ENCODE measurements at regions not wholly inside any gene's neighbourhood (a gene's known extent, or its start where the extent isn't known, plus 50 kb on each side); places are given as distances from the start of the nearest gene placed in this dataset.

- no peak for DNase-seq
These were observed 184.9 kb downstream of the GLI2 start for GRCh38 chr2:120920454-120921148.

GRCh38 chr2:120921457-120921856, 185.8 kb downstream of the GLI2 start:
- no peak for DNase-seq

- DNase-seq = no peak
These were observed 187.1 kb downstream of the GLI2 start for GRCh38 chr2:120922571-120923332.

- no peak for DNase-seq
These were observed 187.8 kb downstream of the GLI2 start for GRCh38 chr2:120923426-120923825.

GRCh38 chr2:120924924-120925323, 189.3 kb downstream of the GLI2 start:
- no peak for DNase-seq

- DNase-seq = no peak
These were observed 191.0 kb downstream of the GLI2 start for GRCh38 chr2:120926463-120927264.

- no peak for DNase-seq
These were observed 191.6 kb downstream of the GLI2 start for GRCh38 chr2:120927265-120927628.

- no peak for DNase-seq
These were observed 194.2 kb downstream of the GLI2 start for GRCh38 chr2:120929829-120930228.

GRCh38 chr2:120930236-120930635, 194.6 kb downstream of the GLI2 start:
- DNase-seq = no peak

- no peak for DNase-seq
These were observed 195.2 kb downstream of the GLI2 start for GRCh38 chr2:120930864-120931263.

- no peak for DNase-seq
These were observed 196.8 kb downstream of the GLI2 start for GRCh38 chr2:120932472-120932871.

- DNase-seq = no peak
These were observed 197.2 kb downstream of the GLI2 start for GRCh38 chr2:120932881-120933280.

- DNase-seq = no peak
These were observed 198.3 kb downstream of the GLI2 start for GRCh38 chr2:120933693-120934573.

- no peak for DNase-seq
These were observed 199.1 kb downstream of the GLI2 start for GRCh38 chr2:120934574-120935338.

- DNase-seq = no peak
These were observed 200.0 kb downstream of the GLI2 start for GRCh38 chr2:120935339-120936313.

- no peak for DNase-seq
These were observed 201.0 kb downstream of the GLI2 start for GRCh38 chr2:120936476-120937334.

GRCh38 chr2:120937686-120938044, 202.0 kb downstream of the GLI2 start:
- DNase-seq = no peak

GRCh38 chr2:120938045-120938771, 202.5 kb downstream of the GLI2 start:
- DNase-seq = peak; percentile 66 to 87

Measured in NCI-H526 (cell line).